HG03280 (cell line): ENCODE measurements at regions not wholly inside any gene's neighbourhood (a gene's known extent, or its start where the extent isn't known, plus 50 kb on each side); places are given as distances from the start of the nearest gene placed in this dataset.

ENCODE experiments used
- ATAC-seq: cut with Tn5 transposase; IDR thresholded peaks from one replicate; pipeline ENCODE4 v1.9.1; 2021; ENCODE audit warnings: mild to moderate bottlenecking, moderate library complexity; ENCODE audit not compliant: unreplicated experiment

GRCh38 chr7:46205478-46205877 is 284.4 kb upstream of the IGFBP3 start:
- no peak for ATAC-seq

DNA sequence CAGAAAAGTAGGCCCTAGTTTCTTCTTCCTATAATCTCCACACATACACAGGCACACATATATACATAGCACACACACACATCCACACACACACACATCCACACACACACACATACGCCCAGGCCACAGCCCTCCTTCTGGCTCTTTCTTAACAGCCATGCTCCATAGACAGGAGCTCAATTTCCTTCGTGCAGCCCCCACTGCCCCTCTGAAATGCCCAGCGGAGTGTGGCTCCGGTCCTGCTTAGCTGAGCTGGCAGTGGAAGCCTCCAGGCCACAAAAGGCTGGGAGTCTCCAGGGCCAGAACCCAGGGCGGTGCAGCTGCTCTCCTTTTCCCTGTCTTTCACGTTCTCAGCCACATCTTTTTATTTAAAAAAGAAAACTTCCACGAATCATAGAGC is 282.9 kb upstream of the IGFBP3 start:
- no peak for ATAC-seq

DNA sequence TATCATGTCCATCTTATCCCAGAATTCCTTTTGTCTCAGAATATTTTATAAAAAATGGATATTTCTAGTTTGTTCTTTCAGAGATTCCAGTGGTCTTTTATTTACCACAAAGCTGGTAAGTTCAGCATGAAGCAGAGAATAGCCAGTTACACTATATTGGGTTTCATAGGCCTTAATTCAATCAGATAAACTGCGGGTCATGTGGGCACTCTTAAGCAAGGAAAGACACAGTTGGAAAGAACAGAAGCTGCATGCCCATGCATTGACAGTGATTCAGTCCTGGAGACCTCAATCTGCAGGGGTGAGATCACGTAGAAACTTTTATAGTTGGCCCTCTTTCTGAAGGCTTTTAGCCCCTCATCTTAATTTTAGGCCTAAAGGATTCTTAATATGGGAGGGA is 281.3 kb upstream of the IGFBP3 start:
- no peak for ATAC-seq

- no peak for ATAC-seq
Measured at GRCh38 chr7:46201961-46202360, 280.9 kb upstream of the IGFBP3 start.

- no peak for ATAC-seq
Measured at GRCh38 chr7:46198701-46199100, 277.6 kb upstream of the IGFBP3 start.

DNA sequence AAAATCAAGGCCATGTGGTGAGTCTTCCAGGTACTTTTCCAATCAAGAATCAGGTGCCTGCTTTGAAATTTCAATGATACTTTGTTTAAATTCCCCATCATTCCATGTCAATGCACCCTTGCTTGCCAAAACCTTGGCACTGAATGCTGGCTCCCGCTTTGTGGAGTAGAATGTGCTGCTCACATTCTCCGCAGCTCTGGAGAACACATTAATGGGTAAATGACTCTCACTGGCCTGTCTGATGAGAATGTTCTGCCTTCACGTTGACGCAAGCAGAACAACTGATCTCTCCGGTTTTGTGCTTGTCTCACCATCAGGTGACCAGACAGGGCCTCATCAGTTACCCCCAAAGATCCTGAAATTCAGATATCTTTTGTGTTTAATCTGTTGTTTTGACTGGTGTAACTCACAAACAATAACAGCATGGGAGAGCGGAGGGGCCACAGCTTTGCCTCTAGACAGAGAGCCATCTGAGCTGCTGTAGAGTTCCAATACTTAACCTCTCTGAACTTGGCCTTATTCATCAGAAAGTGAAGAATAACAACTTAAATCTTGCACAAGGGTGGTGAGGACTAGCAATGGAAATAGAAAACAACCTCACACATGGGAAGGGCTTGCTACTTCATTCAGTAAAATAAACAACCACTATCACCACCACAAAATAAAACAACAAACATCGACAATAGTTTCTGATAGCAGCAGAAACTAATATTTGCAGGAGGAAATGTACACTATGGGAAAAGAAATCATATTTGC is 276.9 kb upstream of the IGFBP3 start:
- ATAC-seq: no peak

DNA sequence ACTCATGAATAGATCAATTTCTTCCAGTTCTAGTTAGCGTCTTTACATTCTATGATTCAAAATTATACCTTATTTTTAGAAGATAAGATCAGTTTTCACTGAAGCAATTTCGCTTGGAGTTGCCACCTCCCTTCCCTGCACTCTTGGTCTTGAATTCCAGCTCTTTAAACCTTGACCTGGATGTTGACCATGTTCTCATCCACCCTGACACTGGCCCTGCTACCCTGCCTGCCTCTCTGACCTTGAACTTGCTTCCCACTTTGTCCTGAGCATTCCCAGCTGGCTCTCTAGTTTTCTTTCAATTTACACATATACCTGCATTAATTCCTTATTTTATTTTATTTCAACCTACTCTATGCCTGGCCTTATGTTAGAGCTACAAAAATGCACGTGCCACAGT is 274.9 kb upstream of the IGFBP3 start:
- ATAC-seq: no peak

- ATAC-seq: no peak
Measured at GRCh38 chr7:46192271-46192670, 271.2 kb upstream of the IGFBP3 start.

- no peak for ATAC-seq
Measured at GRCh38 chr7:46191776-46192175, 270.7 kb upstream of the IGFBP3 start.

DNA sequence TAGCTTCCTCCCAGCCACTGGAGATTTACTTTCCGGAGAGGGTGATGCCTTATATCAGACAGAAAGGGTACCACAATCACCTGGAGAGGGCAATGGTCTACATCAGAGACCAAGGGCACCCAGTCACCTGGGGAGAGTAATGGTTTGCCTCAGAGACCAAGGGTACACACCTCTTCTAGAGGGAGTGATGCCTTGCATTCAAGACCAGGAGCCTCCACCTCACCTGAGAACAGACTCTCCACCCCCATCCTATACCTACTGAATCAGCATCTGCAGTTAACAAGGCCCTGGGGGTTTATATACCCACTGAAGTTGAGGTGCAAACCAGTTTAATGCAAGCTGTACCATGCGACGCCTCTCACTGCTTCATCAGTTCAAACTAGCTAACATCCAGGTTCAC is 270.2 kb upstream of the IGFBP3 start:
- ATAC-seq: no peak

- no peak for ATAC-seq
Measured at GRCh38 chr7:46189255-46189790, 268.3 kb upstream of the IGFBP3 start.

GRCh38 chr7:46186131-46186530 is 265.1 kb upstream of the IGFBP3 start:
- no peak for ATAC-seq

GRCh38 chr7:46179061-46179610 is 258.1 kb upstream of the IGFBP3 start:
- no peak for ATAC-seq

DNA sequence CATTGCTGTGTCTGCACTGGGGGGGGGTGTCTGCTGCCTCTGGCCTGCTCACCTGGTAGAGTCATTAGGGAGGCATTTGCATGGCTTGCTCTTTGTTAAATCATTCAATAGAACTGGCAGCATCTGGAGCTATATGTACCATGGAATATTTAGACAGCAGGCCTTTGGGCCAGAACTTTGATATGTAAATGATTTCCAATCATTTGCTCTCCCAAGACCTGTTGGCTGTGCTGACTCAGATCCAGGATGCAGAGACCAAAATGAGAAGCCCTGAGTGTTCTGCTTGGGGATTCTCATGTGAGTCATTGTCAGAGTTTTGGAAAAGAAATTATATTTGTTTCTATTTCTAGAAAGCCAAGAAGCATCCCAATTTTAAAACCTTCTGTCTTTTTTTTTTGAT is 257.6 kb upstream of the IGFBP3 start:
- no peak for ATAC-seq

GRCh38 chr7:46177821-46178220 is 256.7 kb upstream of the IGFBP3 start:
- ATAC-seq: no peak

DNA sequence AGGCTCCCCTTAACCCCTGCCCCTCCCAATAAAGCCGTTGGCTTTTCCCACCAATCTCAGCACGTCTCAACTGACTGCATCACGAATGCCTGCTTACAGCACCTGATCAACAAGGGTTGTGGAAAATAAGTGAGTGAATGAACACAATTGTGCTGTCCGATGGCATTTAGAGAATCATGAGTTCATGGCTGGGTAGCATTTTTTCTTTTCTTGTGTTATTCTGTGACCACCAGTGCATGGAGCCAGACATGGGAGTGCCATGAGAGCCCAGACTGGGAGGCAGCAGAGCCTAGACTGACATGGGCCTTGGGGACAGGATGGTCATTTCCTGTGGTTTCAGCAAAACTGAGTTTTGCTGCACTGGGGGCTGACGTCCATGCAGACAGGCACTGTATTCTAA is 254.1 kb upstream of the IGFBP3 start:
- no peak for ATAC-seq

- no peak for ATAC-seq
Measured at GRCh38 chr7:46174196-46174580, 253.1 kb upstream of the IGFBP3 start.

- ATAC-seq: no peak
Measured at GRCh38 chr7:46173476-46174195, 252.6 kb upstream of the IGFBP3 start.

- no peak for ATAC-seq
Measured at GRCh38 chr7:46170792-46171191, 249.7 kb upstream of the IGFBP3 start.

DNA sequence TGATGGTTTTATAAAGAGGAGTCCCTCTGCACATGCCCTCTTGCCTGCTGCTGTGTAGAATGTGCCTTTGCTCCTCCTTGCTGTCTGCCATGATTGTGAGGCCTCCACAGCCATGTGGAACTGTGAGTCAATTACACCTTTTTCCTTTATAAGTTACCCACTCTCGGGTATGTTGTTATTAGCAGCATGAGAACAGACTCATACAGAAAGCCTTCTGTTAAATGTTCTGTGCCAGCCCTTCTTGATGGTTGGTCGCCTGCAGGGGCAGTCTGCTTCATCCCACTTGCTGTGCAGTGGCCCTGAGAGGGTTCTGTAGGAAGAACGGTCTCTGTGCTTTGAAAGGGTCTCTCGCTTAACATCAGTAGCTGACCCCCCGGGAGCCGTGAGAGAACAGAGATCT is 248.9 kb upstream of the IGFBP3 start:
- ATAC-seq: no peak

DNA sequence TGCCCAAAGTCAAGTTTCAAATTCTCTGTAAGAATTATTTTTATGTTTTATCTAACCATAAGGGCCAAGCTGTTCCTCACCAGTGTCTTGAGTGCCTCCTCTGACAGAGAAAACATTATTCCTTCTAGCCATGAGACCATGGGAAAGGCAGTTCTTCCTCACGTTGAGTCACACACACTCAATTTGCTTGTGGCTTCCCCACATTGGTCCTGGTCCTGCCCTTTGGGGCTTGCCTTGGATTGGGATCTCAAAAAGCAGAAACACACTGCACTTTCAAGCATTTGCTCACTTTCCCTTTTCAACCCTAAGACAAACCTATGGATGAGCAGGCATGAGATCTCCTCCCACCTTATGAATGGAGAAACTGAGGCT is 248.3 kb upstream of the IGFBP3 start:
- ATAC-seq: no peak
